SJCRH30 (cell line): ENCODE measurements at regions not wholly inside any gene's neighbourhood (a gene's known extent, or its start where the extent isn't known, plus 50 kb on each side); places are given as distances from the start of the nearest gene placed in this dataset.
A peak's percentile ranks its signal among the peaks of the same experiment; 100 is the strongest.

Experiments used
- DNase-seq, 2 experiments: peaks; one replicate each; pipeline ENCODE4 v3.0.0-alpha.2; 2015 to 2020
- H3K27ac ChIP-seq: fragments of 250-450 bp; sonication (Bioruptor Pico); 2 replicates; pipeline ENCODE4 v1.5.1; 2020; ENCODE audit warnings: mild to moderate bottlenecking, moderate library complexity
- H3K27me3 ChIP-seq: fragments of 250-450 bp; sonication (Bioruptor Pico); 2 replicates; pipeline ENCODE4 v1.5.1; 2020; ENCODE audit warnings: mild to moderate bottlenecking, moderate library complexity
- H3K36me3 ChIP-seq: fragments of 250-450 bp; sonication (Bioruptor Pico); 2 replicates; pipeline ENCODE4 v1.5.1; 2020; ENCODE audit warnings: mild to moderate bottlenecking, moderate library complexity
- H3K4me1 ChIP-seq: fragments of 250-450 bp; sonication (Bioruptor Pico); 2 replicates; pipeline ENCODE4 v1.5.1; 2020; ENCODE audit warnings: mild to moderate bottlenecking, moderate library complexity
- H3K4me3 ChIP-seq: fragments of 250-450 bp; sonication (Bioruptor Pico); 2 replicates; pipeline ENCODE4 v1.5.1; 2020; ENCODE audit warnings: mild to moderate bottlenecking, moderate library complexity
- H3K9me3 ChIP-seq: fragments of 250-450 bp; sonication (Bioruptor Pico); replicated peaks from 2 replicates; pipeline ENCODE4 v1.5.1; 2020; ENCODE audit warnings: mild to moderate bottlenecking, moderate library complexity

DNA sequence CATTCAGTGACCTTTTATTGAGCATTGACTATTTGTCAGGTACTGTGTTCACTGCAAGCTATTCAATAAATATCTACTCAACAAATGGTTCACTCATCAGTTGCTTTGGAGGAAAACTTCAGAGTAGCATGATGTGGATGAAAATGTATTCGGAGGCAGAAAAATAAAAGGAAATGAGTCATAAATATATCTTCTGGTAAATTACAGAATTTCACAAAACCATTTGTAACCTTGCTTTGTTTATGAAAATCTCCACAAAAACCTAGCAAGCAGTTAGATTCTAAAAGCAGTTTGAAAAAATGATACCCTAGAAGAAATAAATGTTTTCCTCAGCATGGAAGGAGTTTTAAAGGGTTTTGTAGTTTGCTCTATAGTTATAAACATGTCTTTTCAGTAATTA lies 399.6 kb downstream of the LMO7 start:
- H3K9me3 ChIP-seq = no peaks in the 10 kb centered on the region
- no peak for DNase-seq
- H3K36me3 ChIP-seq = no peaks in the 10 kb centered on the region
- H3K4me1 ChIP-seq = no peaks in the 10 kb centered on the region
- no peaks in the 10 kb centered on the region for H3K27me3 ChIP-seq
- H3K27ac ChIP-seq = no peak overlapping the region
- H3K4me3 ChIP-seq = no peak overlapping the region

DNA sequence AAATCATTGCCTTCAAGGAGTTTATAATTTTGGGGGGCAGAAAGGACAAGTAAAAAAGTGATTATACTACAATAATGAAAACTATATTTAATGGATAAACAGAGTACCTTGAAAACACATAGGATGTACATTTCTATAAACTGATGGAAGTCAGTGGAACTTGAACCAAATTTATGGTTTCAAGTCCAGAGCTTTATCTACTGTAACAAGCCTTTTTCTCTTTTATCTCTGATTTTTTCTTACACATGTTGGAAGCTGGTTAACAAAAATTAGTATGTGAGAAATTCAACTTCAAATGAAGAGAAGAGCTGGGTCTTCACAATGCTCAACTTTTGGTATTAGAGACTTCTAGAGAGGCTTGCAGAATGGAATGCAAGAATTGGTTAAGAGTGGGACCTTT lies 393.6 kb downstream of the LMO7 start:
- H3K27ac ChIP-seq = no peak overlapping the region
- no peaks in the 10 kb centered on the region for H3K27me3 ChIP-seq
- no peaks in the 10 kb centered on the region for H3K36me3 ChIP-seq
- H3K9me3 ChIP-seq = no peaks in the 10 kb centered on the region
- H3K4me1 ChIP-seq = no peaks in the 10 kb centered on the region
- no peak for DNase-seq
- H3K4me3 ChIP-seq = no peak overlapping the region

DNA sequence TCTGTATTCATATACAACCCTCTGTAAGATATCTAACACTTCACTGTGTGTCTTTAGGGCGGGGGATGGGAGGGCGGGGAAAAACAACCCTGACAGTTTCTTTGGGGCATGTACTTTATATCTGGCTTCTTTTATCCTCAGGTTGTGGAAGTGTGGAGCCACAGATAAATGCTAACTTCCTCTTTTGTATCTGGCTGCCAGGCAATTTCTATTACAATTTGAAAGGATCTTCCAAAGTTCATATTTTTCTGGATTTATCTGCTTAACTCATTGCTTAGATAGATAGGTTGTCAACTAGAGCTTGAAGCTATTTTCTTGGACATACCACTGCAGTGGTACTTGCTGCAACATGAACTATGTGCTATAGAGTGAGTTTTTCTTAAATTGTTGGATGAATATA lies 393.0 kb downstream of the LMO7 start:
- no peak for DNase-seq
- H3K27me3 ChIP-seq = no peaks in the 10 kb centered on the region
- H3K27ac ChIP-seq = no peak overlapping the region
- no peaks in the 10 kb centered on the region for H3K9me3 ChIP-seq
- no peaks in the 10 kb centered on the region for H3K36me3 ChIP-seq
- no peaks in the 10 kb centered on the region for H3K4me1 ChIP-seq
- H3K4me3 ChIP-seq = no peak overlapping the region

DNA sequence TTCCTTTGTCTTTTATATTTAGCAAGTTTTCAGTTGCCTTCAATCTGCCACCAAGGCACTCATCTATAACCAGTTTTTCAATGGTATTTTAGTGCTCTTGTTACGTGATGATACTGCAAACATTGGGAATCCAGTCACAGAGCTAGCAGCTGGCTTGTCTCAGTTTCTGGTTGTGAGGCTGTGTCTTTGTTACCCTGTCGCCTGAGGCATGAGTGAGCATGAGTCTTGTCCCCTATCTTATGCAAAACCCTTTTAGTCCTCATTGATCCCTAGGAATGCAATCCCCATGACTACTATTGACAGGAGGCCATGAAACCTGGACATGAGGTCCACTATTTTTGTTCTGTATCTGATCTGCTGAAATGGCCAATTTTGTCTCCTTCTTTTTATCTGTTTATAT lies 391.0 kb downstream of the LMO7 start:
- H3K4me1 ChIP-seq = no peaks in the 10 kb centered on the region
- H3K36me3 ChIP-seq = no peaks in the 10 kb centered on the region
- H3K27me3 ChIP-seq = no peaks in the 10 kb centered on the region
- H3K27ac ChIP-seq = no peak overlapping the region
- H3K4me3 ChIP-seq = no peak overlapping the region
- no peak for DNase-seq
- H3K9me3 ChIP-seq = no peaks in the 10 kb centered on the region

DNA sequence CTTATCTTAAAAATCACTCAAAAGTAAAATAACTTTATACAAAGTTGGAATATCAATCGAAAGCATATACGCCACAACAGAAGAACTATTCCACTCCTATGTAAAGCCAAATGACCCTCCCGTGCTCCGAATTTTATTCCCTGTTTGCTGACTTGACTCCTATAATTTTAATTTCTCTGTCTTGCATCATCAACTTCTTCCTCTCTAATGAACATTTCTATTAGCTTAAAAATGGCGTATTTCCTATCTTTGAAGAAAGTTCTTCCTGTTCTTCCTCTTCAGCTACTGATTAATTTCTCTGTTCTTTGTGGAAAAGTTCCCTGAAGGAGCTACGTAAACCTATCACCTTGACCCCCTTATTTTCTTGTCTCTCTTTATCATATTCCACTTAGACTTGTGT lies 389.3 kb downstream of the LMO7 start:
- DNase-seq = no peak
- H3K4me3 ChIP-seq = no peak overlapping the region
- H3K9me3 ChIP-seq = no peaks in the 10 kb centered on the region
- no peak overlapping the region for H3K27ac ChIP-seq
- H3K27me3 ChIP-seq = no peaks in the 10 kb centered on the region
- H3K4me1 ChIP-seq = no peaks in the 10 kb centered on the region
- no peaks in the 10 kb centered on the region for H3K36me3 ChIP-seq

DNA sequence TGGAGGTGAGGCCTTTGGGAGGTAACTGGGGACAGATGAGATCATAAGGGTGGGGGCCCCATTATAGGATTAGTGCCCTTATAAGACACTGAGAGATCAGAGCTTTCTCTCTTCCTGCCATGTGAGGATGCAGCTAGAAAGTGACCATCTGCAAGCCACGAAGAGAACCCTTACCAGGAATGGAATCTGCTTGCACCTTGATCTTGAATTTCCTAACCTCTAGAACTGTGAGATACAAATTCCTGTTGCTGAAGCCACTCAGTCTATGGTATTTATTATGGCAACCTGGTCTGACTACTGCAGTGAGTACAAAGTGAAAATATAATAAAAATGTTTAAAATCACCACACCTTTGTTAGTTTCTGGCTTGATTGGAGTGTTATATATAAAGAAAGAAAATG lies 388.0 kb downstream of the LMO7 start:
- H3K4me1 ChIP-seq = no peaks in the 10 kb centered on the region
- H3K4me3 ChIP-seq = no peak overlapping the region
- H3K27ac ChIP-seq = no peak overlapping the region
- H3K36me3 ChIP-seq = no peaks in the 10 kb centered on the region
- no peaks in the 10 kb centered on the region for H3K9me3 ChIP-seq
- no peaks in the 10 kb centered on the region for H3K27me3 ChIP-seq
- DNase-seq = no peak

DNA sequence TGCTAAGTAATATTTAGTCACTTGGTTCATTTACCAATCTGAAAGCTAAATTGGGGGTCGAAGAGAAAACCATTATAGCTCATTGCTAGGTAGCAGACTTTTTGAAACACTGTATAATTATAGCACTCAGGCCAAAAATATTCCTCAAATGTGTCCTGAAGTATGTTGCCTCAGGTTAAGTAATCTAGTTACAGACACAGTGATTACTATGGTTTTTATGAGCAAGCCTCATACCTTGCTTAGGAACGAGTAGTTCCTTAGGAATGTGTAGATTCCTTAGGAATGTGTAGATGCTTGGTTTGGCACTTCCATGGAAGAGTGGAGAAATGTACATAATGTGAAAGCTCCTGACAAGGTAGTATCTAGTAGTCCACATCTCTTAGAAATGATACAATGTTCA lies 387.5 kb downstream of the LMO7 start:
- no peaks in the 10 kb centered on the region for H3K4me1 ChIP-seq

DNA sequence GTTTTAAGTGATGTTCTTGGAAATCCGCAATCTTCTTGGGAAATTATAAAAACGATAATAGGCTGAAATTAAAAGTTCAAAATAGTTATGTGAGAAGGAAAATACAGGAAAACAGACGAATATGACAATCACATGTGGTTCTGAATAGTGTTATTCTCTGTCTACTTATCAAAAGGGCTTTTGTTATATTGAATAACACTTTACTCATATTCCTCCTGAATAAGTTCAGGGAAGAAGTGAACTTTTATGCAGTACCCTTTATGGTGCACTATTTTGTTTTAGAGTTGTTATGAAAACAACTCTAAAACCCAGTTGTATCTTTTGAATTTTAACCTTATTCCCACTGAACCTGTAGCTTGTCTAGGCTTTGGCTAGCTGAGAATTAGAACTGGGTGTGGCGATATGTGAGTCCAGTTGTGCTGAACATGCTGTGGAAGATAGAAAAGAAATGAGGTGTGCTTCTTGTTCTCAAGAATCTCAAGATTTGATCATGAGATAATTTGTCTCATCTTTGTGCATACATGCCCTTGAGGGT lies 384.4 kb downstream of the LMO7 start:
- Histone ChIP-seq H3K4me3 (no peak overlapping the region), H3K27me3 (no peaks in the 10 kb centered on the region), H3K36me3 (no peaks in the 10 kb centered on the region), H3K9me3 (no peaks in the 10 kb centered on the region), H3K4me1 (no peaks in the 10 kb centered on the region), H3K27ac (no peak overlapping the region)
- no peak for DNase-seq

More for the DNA sequence above, 387.5 kb downstream of the LMO7 start:
- H3K4me3 ChIP-seq = no peak overlapping the region
- no peak overlapping the region for H3K27ac ChIP-seq
- no peak for DNase-seq
- H3K27me3 ChIP-seq = no peaks in the 10 kb centered on the region
- no peaks in the 10 kb centered on the region for H3K9me3 ChIP-seq
- H3K36me3 ChIP-seq = no peaks in the 10 kb centered on the region

DNA sequence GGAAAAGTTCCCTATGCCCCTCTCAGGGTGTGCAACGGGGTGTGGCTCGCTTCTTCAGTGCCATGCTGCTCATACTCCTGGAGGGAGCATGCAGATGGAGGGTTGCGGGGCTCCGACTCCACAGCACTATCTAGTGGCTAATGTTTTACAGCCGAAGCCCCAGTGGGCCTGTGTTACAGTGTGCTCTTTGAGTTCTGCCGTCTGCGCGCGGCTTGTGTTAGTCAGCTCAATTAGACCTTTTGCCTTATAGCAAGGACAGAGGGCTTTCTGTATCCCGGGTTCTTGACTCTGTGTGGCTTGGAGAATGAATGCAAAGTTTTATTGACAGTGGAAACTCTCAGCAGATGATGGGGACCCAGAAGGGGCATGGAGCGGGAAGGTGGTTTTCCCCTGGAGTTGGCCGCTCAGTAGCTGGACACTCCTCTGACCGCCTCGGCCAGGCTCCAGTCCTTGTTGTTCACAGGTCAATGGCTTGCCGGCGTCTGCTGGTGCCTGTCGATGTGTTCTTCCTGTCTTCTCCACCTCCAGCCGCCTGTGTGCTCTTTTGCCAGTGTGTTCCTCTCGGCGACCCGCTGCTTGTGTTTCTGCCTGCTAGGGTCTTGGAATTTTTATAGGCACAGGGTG lies 383.4 kb downstream of the LMO7 start:
- H3K36me3 ChIP-seq = no peaks in the 10 kb centered on the region
- peak; percentile 7 to 35 for DNase-seq

DNA sequence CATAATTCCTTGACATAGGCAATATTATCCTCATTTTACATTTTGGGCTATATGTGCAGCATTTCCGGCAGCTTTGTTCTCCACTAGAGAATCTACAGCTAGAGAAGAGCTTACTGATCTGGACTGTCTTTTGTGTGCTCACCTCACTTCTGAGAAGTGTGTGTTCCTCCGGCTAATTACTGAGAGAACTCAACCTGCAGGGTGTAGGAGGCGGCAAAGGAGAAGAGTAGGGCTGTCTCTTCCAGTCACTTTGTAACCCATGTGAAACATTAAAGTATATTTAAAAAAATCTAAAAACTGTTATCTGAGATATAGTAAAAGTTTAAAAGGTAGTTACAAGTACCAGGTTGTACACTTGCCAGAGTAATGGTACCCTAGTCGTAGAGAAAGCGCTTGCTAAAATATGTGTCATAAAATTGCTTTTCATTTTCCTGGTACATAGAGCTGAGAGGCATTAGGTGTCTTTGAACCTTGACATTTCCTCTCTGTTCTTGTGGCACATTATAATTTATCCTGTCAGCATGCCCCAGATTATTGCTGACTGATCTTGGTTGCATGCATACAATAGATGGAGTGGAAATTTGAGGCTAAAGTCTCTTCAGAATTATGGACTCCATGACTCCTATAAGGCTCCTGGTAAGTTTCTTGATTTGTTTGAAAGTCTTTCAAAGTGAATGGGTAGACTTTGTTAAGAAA lies 381.9 kb downstream of the LMO7 start:
- Histone ChIP-seq H3K27me3 (no peaks in the 10 kb centered on the region), H3K4me1 (peaks cover 6% of the 10 kb centered on the region; the same call in 1 of the 2 replicates), H3K9me3 (no peaks in the 10 kb centered on the region), H3K36me3 (no peaks in the 10 kb centered on the region), H3K4me3 (no peak overlapping the region), H3K27ac (no peak overlapping the region)
- no peak for DNase-seq

More for the DNA sequence above, 383.4 kb downstream of the LMO7 start:
- no peaks in the 10 kb centered on the region for H3K9me3 ChIP-seq
- H3K4me1 ChIP-seq = peaks cover 6% of the 10 kb centered on the region; the same call in 1 of the 2 replicates
- H3K27ac ChIP-seq = no peak overlapping the region
- H3K27me3 ChIP-seq = no peaks in the 10 kb centered on the region
- H3K4me3 ChIP-seq = no peak overlapping the region

DNA sequence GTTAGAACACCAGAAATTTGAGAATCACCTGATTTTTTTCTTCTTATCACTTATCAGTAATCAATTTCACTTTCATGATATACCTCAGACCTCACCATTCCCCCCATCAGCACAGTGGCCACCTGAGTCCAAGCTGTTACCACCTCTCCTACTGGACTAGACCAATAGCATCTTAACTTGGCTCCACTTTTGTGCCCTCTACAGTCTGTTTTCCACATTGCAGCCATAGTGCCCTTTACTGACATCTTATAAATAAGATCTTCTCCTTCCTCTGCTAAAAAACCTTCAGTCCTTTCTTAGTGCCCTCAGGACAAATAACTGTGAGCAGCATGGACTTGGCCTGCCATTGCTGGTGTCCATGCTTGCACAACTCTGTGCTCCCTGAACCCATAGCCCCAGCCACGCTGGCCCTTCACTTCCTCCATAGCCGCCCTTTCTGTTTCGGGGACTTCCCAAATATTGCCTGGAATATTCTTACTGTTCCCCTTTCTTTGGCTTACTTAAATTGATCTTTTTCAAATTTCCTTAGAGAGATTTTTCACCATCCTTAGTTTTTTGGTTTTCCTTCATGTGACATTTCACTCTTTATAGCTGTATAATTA lies 380.8 kb downstream of the LMO7 start:
- Histone ChIP-seq H3K4me1 (peaks cover 6% of the 10 kb centered on the region; the same call in 1 of the 2 replicates), H3K9me3 (no peaks in the 10 kb centered on the region), H3K27ac (no peak overlapping the region), H3K36me3 (no peaks in the 10 kb centered on the region), H3K4me3 (no peak overlapping the region), H3K27me3 (no peaks in the 10 kb centered on the region)
- DNase-seq = peak; percentile 8 to 53

DNA sequence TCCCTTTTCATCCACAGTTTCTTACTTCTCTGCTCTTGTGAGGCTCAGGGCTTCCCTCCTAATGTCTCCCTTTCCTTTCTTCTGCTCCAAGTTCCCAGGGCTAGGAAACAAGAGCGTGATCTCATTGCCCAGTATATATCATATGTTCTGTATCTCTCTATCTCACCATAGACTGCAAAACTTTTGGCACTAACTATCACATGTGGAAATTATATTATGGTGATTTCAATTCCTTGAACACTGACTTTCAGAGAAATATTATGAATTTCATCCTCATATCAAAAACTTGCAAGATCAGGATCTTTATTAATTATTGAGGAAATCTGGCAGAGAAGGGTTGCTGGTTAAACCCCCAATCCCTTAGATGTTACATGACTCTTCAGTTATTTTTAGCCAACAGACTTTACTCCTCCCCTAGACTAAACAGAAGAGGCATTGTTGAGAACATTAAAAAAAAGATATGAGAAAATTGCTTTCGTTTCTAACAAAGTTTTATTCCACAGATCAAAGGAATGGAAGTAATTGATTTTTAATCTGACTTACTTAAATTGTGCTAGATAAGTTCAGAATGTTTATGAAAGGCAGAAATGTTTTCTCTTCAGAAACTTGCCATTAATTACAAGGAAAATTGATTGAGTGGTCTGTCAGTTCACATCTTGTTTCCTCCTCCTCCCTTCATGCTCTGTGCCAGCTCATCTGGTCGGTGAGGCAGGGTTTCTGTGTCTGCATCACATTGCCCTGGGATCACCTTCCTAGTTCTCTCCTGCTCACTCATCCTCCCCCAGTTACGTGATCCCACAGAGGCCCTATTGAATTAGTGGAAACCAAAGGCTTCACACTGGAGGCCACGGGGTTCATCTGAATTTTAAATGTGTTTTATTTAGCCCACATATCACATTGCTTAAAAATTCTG lies 378.5 kb downstream of the LMO7 start:
- Histone ChIP-seq H3K4me3 (no peak overlapping the region), H3K27me3 (no peaks in the 10 kb centered on the region), H3K4me1 (peaks cover 10% of the 10 kb centered on the region), H3K9me3 (no peaks in the 10 kb centered on the region), H3K27ac (no peak overlapping the region), H3K36me3 (no peaks in the 10 kb centered on the region)
- DNase-seq = peak in 1 of 2 experiments; percentile 28

DNA sequence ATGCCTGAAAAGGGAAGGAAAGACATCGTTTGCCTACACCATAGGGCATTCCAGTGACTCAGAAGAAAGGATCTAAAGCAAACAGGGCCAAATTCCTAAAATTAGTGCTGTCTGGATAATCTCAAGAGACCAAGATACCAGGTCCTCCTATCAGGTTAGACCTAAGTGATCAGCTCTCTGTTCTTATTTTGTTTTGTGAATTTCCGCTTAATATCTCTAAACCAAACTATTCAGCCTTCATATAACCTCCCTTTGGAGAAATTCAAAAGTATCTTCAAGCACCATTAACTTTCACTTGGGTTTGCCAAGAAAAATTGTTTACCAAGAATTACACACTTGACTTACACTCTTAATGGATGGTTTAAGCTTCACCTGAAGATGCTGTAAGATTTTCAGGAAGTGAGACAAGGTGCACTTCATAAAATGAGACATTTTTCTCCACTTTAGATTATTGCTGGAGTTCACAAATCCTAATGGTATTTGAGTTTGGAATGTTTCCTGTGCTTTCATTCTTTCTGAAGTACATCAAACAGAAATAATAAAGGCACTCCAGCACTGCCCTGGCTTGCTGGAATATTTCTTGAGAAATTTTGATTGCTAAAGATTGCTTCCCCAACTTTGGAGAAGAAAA lies 376.1 kb downstream of the LMO7 start:
- no peaks in the 10 kb centered on the region for H3K36me3 ChIP-seq
- no peaks in the 10 kb centered on the region for H3K27me3 ChIP-seq
- no peak overlapping the region for H3K27ac ChIP-seq
- H3K4me1 ChIP-seq = peaks cover 16% of the 10 kb centered on the region
- DNase-seq = no peak
- no peak overlapping the region for H3K4me3 ChIP-seq
- H3K9me3 ChIP-seq = no peaks in the 10 kb centered on the region

DNA sequence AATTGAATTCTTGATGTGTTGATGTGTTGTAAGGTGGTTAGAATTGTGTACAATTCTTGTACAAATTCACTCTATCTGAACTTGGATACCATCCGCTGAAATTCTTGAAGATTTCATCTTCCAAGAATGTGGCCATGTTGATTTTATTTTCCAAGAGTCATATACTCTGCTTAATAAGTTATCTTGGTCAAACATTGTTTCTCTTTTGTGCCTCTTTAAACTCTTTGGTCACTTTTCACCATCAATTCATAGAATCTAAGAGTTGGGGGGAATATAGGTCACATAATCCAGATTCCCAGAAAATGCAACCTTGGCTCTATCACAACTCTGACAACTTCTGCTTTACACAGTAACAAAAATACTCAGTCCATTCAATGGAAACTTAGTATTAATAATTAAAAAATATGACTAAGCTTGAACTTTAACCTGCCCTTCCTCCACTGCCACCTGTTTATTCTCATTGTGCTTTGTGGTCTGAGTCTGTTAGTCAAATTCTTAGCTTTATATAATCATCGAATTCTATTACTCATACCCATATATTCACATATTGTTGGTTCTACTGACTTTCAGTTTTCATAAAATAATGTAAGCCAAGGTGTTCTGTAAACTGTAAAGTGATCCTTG lies 373.2 kb downstream of the LMO7 start:
- no peaks in the 10 kb centered on the region for H3K9me3 ChIP-seq
- H3K27ac ChIP-seq = no peak overlapping the region
- no peaks in the 10 kb centered on the region for H3K27me3 ChIP-seq
- DNase-seq = no peak
- H3K36me3 ChIP-seq = no peaks in the 10 kb centered on the region
- peaks cover 10% of the 10 kb centered on the region for H3K4me1 ChIP-seq
- no peak overlapping the region for H3K4me3 ChIP-seq
